ENCODE measurements at regions not wholly inside any gene's neighbourhood (a gene's known extent, or its start where the extent isn't known, plus 50 kb on each side); places are given as distances from the start of the nearest gene placed in this dataset.

DNA sequence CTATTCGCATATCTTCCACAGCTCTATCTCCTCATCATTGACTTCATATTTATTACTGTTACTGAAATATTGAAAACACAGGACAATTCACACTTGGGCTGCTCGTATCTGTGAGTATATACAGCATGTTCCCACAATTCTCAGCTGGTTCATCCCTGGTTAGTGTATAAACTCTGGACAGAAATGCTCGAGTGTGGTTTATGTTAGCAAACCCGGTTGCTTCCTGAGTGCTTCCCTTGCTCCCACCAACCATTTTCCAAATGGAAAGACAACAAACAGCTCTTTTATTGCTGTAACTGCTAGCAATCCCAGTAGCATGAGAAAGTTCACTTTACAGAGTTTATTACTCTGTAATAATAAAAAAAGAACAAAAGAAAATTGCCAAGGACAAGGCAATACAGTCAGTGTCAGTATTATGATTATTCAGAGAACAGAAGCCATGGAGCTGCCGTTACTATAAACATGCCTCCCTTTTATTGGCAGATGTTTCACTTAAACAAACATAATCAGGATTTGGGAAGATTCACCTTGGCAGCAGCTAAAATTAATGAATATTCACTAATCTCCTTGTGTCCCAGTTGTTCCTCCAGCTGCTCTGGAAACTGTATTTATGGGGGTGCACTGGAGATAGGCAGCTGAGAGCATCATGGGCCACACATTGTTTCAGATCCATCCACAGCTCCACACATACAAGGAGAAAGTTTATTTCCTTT, 134.1 kb upstream of the GUCY1A1 start:
- ChIA-PET POLR2A (ENCODE audit: low non-redundant PET) (no interaction called here), CTCF (no interaction called here)
- intact Hi-C loops (cut with micrococcal nuclease; ENCODE audit: unreplicated experiment) = no loop called here
- H3K27ac ChIP-seq (ENCODE audit: low read depth, low read length, poor library complexity, severe bottlenecking) = no peak overlapping the region
- no peaks in the 10 kb centered on the region for H3K9me3 ChIP-seq (ENCODE audit: low read depth, low read length, poor library complexity, severe bottlenecking)
- no peak for DNase-seq (ENCODE audit: low spot score)
- H3K27me3 ChIP-seq (replicated peaks; ENCODE audit: insufficient read depth, low read depth, low read length, poor library complexity) = no peaks in the 10 kb centered on the region
- H3K4me3 ChIP-seq (ENCODE audit: low read depth, low read length, poor library complexity, severe bottlenecking) = no peak overlapping the region
- H3K36me3 ChIP-seq (ENCODE audit: insufficient read depth, low read length, poor library complexity, severe bottlenecking) = no peaks in the 10 kb centered on the region
- TF ChIP-seq, protein P1, sequence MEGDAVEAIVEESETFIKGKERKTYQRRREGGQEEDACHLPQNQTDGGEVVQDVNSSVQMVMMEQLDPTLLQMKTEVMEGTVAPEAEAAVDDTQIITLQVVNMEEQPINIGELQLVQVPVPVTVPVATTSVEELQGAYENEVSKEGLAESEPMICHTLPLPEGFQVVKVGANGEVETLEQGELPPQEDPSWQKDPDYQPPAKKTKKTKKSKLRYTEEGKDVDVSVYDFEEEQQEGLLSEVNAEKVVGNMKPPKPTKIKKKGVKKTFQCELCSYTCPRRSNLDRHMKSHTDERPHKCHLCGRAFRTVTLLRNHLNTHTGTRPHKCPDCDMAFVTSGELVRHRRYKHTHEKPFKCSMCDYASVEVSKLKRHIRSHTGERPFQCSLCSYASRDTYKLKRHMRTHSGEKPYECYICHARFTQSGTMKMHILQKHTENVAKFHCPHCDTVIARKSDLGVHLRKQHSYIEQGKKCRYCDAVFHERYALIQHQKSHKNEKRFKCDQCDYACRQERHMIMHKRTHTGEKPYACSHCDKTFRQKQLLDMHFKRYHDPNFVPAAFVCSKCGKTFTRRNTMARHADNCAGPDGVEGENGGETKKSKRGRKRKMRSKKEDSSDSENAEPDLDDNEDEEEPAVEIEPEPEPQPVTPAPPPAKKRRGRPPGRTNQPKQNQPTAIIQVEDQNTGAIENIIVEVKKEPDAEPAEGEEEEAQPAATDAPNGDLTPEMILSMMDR (conservative IDR thresholded peaks at IDR 0.05; ENCODE audit: low read depth, low read length) = no peak
- no peak for TF ChIP-seq EZH2 (IDR thresholded peaks at IDR 0.05; ENCODE audit: borderline replicate concordance, low read depth, low read length, poor library complexity, severe bottlenecking)
- no TSS peak for BruUV-seq (replicated peaks)
- H3K4me1 ChIP-seq (ENCODE audit: insufficient read depth, low read length, poor library complexity, severe bottlenecking) = no peaks in the 10 kb centered on the region

DNA sequence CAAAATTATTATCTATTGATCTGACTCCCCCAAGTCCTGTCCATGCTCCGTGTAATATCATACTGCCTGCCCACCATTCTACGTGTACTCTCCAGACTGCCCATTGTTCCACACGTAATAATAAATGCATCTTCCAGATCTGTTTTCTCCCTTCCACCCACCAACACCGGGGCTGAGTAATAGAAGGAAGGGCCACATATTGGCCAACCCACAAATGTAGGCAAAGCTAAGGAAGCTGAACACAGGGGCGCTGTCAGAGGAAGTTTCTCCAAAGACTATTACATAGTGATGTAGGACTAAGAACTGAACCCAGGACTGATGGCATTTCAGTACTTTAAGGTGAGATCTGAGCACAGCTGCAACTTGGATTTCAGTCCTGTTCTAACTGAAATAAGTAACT, 135.8 kb upstream of the GUCY1A1 start:
- no peak for DNase-seq (ENCODE audit: low spot score)
- Histone ChIP-seq H3K36me3 (ENCODE audit: insufficient read depth, low read length, poor library complexity, severe bottlenecking) (no peaks in the 10 kb centered on the region), H3K27ac (ENCODE audit: low read depth, low read length, poor library complexity, severe bottlenecking) (no peak overlapping the region), H3K4me1 (ENCODE audit: insufficient read depth, low read length, poor library complexity, severe bottlenecking) (no peaks in the 10 kb centered on the region), H3K27me3 (replicated peaks; ENCODE audit: insufficient read depth, low read depth, low read length, poor library complexity) (no peaks in the 10 kb centered on the region), H3K4me3 (ENCODE audit: low read depth, low read length, poor library complexity, severe bottlenecking) (no peak overlapping the region), H3K9me3 (ENCODE audit: low read depth, low read length, poor library complexity, severe bottlenecking) (no peaks in the 10 kb centered on the region)
- BruUV-seq (replicated peaks) = no TSS peak
- POLR2A ChIA-PET (ENCODE audit: low non-redundant PET) = no interaction called here
- CTCF ChIA-PET = no interaction called here
- TF ChIP-seq EZH2 (IDR thresholded peaks at IDR 0.05; ENCODE audit: borderline replicate concordance, low read depth, low read length, poor library complexity, severe bottlenecking) = no peak
- TF ChIP-seq, protein P1 (conservative IDR thresholded peaks at IDR 0.05; ENCODE audit: low read depth, low read length) = no peak
- intact Hi-C loops (cut with micrococcal nuclease; ENCODE audit: unreplicated experiment) = no loop called here

GRCh38 chr4:155530290-155530689, 136.4 kb upstream of the GUCY1A1 start:
- POLR2A ChIA-PET (ENCODE audit: low non-redundant PET) = no interaction called here
- no peak overlapping the region for H3K4me3 ChIP-seq (ENCODE audit: low read depth, low read length, poor library complexity, severe bottlenecking)
- TF ChIP-seq EZH2 (IDR thresholded peaks at IDR 0.05; ENCODE audit: borderline replicate concordance, low read depth, low read length, poor library complexity, severe bottlenecking) = no peak
- TF ChIP-seq, protein P1 (conservative IDR thresholded peaks at IDR 0.05; ENCODE audit: low read depth, low read length) = no peak
- no peak overlapping the region for H3K27ac ChIP-seq (ENCODE audit: low read depth, low read length, poor library complexity, severe bottlenecking)
- intact Hi-C loops (cut with micrococcal nuclease; ENCODE audit: unreplicated experiment) = no loop called here
- no peaks in the 10 kb centered on the region for H3K27me3 ChIP-seq (replicated peaks; ENCODE audit: insufficient read depth, low read depth, low read length, poor library complexity)
- no peaks in the 10 kb centered on the region for H3K4me1 ChIP-seq (ENCODE audit: insufficient read depth, low read length, poor library complexity, severe bottlenecking)
- CTCF ChIA-PET = no interaction called here
- H3K36me3 ChIP-seq (ENCODE audit: insufficient read depth, low read length, poor library complexity, severe bottlenecking) = no peaks in the 10 kb centered on the region
- H3K9me3 ChIP-seq (ENCODE audit: low read depth, low read length, poor library complexity, severe bottlenecking) = no peaks in the 10 kb centered on the region
- DNase-seq (ENCODE audit: low spot score) = no peak
- no TSS peak for BruUV-seq (replicated peaks)
